HEK293T (cell line): ENCODE measurements at regions not wholly inside any gene's neighbourhood (a gene's known extent, or its start where the extent isn't known, plus 50 kb on each side); places are given as distances from the start of the nearest gene placed in this dataset.

Experiments used
- ARNT ChIP-seq: fragments of 450-650 bp; IDR thresholded peaks from 2 replicates; pipeline ENCODE4 v1.6.1; 2017; ENCODE audit warnings: mild to moderate bottlenecking
- BHLHE40 ChIP-seq: fragments of 450-650 bp; IDR thresholded peaks from 2 replicates; pipeline ENCODE4 v1.6.1; 2016; ENCODE audit warnings: mild to moderate bottlenecking, moderate library complexity, borderline replicate concordance
- CTBP1 ChIP-seq: fragments of 450-650 bp; IDR thresholded peaks from 2 replicates; pipeline ENCODE4 v1.6.1; 2016; ENCODE audit warnings: borderline replicate concordance
- FOXA1 ChIP-seq: fragments of 450-650 bp; IDR thresholded peaks from 2 replicates; pipeline ENCODE4 v1.6.1; 2016; ENCODE audit warnings: mild to moderate bottlenecking
- FOXK2 ChIP-seq: fragments of 450-650 bp; IDR thresholded peaks from 2 replicates; pipeline ENCODE4 v1.6.1; 2016; ENCODE audit warnings: mild to moderate bottlenecking
- FOXM1 ChIP-seq: fragments of 450-650 bp; IDR thresholded peaks from 2 replicates; pipeline ENCODE4 v1.6.1; 2017; ENCODE audit warnings: mild to moderate bottlenecking, borderline replicate concordance
- HDGF ChIP-seq: fragments of 450-650 bp; IDR thresholded peaks from 2 replicates; pipeline ENCODE4 v1.6.1; 2017; ENCODE audit warnings: antibody characterized with exemption, borderline replicate concordance
- L3MBTL2 ChIP-seq: fragments of 450-650 bp; conservative IDR thresholded peaks from 2 replicates; pipeline ENCODE4 v1.6.1; 2016; ENCODE audit warnings: mild to moderate bottlenecking
- NFRKB ChIP-seq: fragments of 450-650 bp; IDR thresholded peaks from 2 replicates; pipeline ENCODE4 v1.6.1; 2016; ENCODE audit warnings: mild to moderate bottlenecking, moderate library complexity
- SP1 ChIP-seq: fragments of 450-650 bp; IDR thresholded peaks from 2 replicates; pipeline ENCODE4 v1.6.1; 2017
- SUZ12 ChIP-seq: fragments of 450-650 bp; IDR thresholded peaks from 2 replicates; pipeline ENCODE4 v1.6.1; 2016; ENCODE audit warnings: mild to moderate bottlenecking
- TARDBP ChIP-seq: fragments of 450-650 bp; IDR thresholded peaks from 2 replicates; pipeline ENCODE4 v1.6.1; 2016
- ZNF384 ChIP-seq: fragments of 450-650 bp; IDR thresholded peaks from 2 replicates; pipeline ENCODE4 v1.6.1; 2016
- TF ChIP-seq, protein P1 (sequence below): fragments of 450-650 bp; IDR thresholded peaks from 2 replicates; pipeline ENCODE4 v1.6.1; 2016

DNA sequence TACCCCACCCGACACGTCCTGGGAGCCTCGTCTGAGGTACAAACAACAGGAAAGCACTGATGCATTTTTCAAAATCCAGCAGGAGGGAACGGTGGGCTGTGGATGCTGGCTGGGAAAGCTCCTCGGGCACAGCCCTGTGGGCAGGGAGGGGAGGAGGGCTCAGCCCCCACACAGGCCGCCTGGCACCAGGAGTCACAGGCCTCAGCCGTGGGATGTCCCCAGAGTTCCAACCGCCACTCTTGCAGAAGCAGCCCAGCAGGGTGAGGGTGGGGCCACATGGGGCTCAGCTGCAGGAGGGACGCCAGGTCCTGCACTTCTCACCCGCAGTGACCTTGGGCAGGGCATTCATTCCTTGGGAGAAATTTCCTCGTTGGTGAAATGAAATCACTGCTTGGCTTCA lies 274.6 kb downstream of the BRD1 start:
- TF ChIP-seq FOXA1 (no peak), FOXM1 (no peak), CTBP1 (no peak), HDGF (no peak), FOXK2 (no peak), ZNF384 (no peak), BHLHE40 (no peak), SP1 (no peak), SUZ12 (no peak), TARDBP (no peak), ARNT (no peak), L3MBTL2 (no peak), NFRKB (no peak)
- TF ChIP-seq, protein P1, sequence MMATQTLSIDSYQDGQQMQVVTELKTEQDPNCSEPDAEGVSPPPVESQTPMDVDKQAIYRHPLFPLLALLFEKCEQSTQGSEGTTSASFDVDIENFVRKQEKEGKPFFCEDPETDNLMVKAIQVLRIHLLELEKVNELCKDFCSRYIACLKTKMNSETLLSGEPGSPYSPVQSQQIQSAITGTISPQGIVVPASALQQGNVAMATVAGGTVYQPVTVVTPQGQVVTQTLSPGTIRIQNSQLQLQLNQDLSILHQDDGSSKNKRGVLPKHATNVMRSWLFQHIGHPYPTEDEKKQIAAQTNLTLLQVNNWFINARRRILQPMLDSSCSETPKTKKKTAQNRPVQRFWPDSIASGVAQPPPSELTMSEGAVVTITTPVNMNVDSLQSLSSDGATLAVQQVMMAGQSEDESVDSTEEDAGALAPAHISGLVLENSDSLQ: no peak
